ENCODE measurements at regions not wholly inside any gene's neighbourhood (a gene's known extent, or its start where the extent isn't known, plus 50 kb on each side); places are given as distances from the start of the nearest gene placed in this dataset.
"Not testable (repeated sequence)": the region's sequence is repeated elsewhere in the genome, so short reads cannot be mapped to it uniquely, and the experiment has no call there.

DNA sequence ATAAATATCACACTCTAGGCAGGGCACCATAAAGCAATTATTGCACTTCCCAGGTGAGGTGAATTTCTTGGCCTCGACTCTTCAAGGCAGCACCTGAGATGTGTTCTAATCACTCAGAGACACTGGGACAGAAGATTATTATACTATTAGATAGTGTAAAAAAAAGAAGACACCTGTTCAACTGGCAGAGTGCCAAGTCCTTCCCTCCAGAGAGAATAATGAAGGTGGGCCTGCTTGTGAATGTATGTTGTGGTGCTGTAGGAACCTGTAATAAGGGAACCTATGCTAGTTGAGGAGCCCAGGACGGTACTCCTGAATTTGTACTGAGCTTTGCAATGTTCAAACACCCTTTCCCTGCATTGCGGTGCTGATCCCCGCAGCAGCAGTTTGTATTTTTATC is 107.5 kb downstream of the NXPE2 start:
- Mint-ChIP-seq H3K4me1 (no peaks in the 10 kb centered on the region), H3K9me3 (no peaks in the 10 kb centered on the region), H3K4me3 (no peak overlapping the region), H3K27me3 (ENCODE audit: low read depth in 3 of 3) (peaks cover 2 to 6% (median 3%) of the 10 kb centered on the region in 3 donors), H3K27ac (no peak overlapping the region), H3K36me3 (no peaks in the 10 kb centered on the region)
- DNase-seq: no peak

DNA sequence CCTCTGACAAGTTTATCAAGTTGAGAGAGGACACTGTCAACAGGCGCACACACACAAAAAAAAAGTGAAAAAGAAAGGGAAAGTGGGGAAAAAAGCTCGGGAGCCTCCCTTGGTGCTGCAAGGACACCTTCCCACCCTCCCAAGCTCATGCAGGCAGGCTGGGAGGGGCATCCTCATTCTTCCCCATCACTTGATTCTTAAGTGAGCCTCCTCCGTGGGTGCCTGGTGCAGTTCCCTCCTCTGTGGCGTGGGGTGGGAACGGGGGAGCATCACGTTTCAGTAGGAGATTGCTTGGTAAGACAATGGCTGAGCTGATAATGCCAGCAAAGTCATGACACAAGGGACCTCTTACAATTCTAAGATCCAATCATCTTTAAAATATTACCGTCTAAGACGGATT is 108.8 kb downstream of the NXPE2 start:
- H3K9me3 Mint-ChIP-seq: no peaks in the 10 kb centered on the region
- no peaks in the 10 kb centered on the region for H3K4me1 Mint-ChIP-seq
- no peak overlapping the region for H3K4me3 Mint-ChIP-seq
- DNase-seq: no peak
- H3K36me3 Mint-ChIP-seq: no peaks in the 10 kb centered on the region
- H3K27ac Mint-ChIP-seq: no peak overlapping the region
- peaks cover 2 to 6% (median 3%) of the 10 kb centered on the region in 3 donors for H3K27me3 Mint-ChIP-seq (ENCODE audit: low read depth in 3 of 3)

DNA sequence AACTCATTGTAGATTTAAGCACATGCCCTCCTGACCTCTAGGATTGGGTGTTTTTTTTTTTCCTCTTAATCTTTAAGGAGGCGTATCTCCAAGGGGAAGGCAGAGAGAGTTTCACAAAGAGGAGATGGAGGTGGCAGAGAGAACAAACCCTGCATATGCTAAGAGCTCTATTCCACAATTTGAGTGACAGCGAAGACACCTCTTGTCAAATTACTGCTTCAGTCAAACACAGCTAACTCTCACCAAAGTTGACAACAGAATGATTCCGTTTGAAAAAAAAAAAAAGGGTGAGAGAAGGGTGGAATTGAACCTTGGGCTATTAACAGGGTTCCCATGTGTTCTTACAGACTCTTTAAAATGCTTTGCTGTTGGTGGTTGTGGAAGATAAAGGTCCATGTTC is 112.6 kb downstream of the NXPE2 start:
- Mint-ChIP-seq H3K27me3 (ENCODE audit: low read depth in 3 of 3) (peaks cover 2 to 9% (median 4%) of the 10 kb centered on the region in 3 donors), H3K9me3 (peaks cover 0 to 3% (median 0%) of the 10 kb centered on the region in 6 donors), H3K36me3 (no peaks in the 10 kb centered on the region), H3K4me1 (no peaks in the 10 kb centered on the region), H3K27ac (no peak overlapping the region), H3K4me3 (no peak overlapping the region)
- DNase-seq: no peak

DNA sequence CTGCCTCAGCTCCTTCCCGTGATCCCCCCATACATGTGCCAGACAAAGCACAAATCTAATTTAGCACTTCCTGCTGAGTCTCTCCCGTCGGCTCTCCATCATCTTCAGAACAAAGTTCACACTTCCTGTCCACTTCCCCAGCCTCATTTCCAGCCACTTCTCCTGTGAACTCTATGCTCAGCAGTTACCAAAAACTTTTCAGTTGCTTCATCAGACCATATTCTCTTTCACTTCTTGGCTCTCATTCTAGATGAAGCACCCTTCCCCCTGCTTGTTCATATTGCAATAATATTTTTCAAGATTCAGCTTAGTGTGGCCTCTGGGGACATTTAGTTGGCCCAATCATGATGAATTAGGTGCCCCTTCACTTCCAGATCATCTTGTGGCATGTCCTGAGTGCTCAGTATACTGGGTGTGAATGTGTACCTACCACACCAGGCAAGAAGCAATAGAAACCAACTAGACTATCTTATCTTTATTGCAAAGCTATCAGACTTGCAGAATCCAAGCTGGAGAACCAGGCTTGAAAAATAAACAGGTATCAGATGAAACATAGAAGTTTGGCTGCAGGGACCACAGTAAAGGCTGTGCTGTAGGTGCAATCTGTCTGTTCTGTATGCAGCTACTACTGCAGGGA is 115.8 kb downstream of the NXPE2 start:
- H3K4me1 Mint-ChIP-seq: no peaks in the 10 kb centered on the region
- H3K9me3 Mint-ChIP-seq: peaks cover 0 to 3% (median 0%) of the 10 kb centered on the region in 6 donors
- no peak overlapping the region for H3K4me3 Mint-ChIP-seq
- DNase-seq: no peak
- H3K27ac Mint-ChIP-seq: no peak overlapping the region
- H3K36me3 Mint-ChIP-seq: no peaks in the 10 kb centered on the region
- H3K27me3 Mint-ChIP-seq (ENCODE audit: low read depth in 3 of 3): peaks cover 2 to 8% (median 8%) of the 10 kb centered on the region in 3 donors

DNA sequence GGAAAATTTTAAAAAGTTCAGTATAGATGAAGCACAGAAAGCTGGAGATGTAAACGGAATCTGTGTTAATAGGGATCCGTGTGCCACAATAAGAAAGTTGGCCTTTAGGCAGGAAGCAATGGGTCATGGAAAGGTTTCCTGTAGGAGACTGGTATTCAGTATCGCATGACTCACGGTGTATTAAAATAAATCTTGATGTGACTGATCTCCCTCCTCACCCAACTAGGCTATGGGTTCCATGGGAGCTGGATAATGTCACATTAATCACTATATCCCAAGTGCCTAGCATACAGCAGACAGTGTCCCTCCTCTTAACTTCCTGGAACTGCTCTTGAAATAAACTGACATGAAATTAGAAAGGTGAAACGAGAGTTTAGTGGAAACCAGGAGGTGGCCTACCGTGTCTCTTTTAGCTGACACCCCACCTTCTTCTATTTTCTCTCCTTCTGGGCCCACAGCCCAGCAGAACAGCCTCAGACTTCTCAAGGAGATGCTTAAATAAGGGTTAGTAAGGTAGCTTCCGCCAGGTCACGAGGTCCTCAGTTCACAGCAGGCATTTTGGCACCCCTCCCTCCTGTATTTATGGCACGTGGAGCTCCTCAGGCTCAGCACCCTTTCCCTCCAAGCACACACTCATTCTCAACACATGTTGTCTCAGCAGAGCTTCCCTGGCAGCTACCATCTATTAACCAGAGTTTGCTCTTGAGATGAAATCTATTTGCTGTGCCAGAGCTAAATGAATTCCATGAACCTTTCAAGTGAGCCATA is 118.8 kb downstream of the NXPE2 start:
- no peaks in the 10 kb centered on the region for H3K36me3 Mint-ChIP-seq
- peaks cover 2 to 13% (median 10%) of the 10 kb centered on the region in 3 donors for H3K27me3 Mint-ChIP-seq (ENCODE audit: low read depth in 3 of 3)
- H3K4me3 Mint-ChIP-seq: no peak overlapping the region
- H3K27ac Mint-ChIP-seq: no peak overlapping the region
- H3K4me1 Mint-ChIP-seq: no peaks in the 10 kb centered on the region
- no peak for DNase-seq
- peaks cover 0 to 7% (median 0%) of the 10 kb centered on the region in 6 donors for H3K9me3 Mint-ChIP-seq

DNA sequence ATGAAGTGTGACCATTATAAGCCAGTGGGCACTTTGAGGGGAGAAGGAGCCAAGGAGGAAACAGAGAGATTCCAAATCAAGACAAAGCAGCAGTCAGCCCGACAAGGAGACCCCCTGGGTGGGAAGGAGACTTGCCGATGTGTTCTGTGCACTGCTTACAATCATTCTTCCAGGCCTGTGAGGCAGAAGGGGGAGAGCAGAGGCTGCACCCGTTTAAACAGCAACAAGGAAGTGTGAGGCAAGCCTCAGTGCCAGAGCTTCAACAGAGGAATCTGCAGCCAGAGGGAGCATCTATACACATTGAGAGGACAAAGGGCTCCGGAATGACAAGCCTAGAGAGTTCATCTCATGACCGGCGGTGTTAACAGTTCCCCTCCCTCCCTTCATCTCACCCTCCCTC is 121.1 kb downstream of the NXPE2 start:
- no peaks in the 10 kb centered on the region for H3K4me1 Mint-ChIP-seq
- no peak for DNase-seq
- no peak overlapping the region for H3K27ac Mint-ChIP-seq
- peaks cover 0 to 7% (median 0%) of the 10 kb centered on the region in 6 donors for H3K9me3 Mint-ChIP-seq
- no peaks in the 10 kb centered on the region for H3K36me3 Mint-ChIP-seq
- H3K27me3 Mint-ChIP-seq (ENCODE audit: low read depth in 3 of 3): peaks cover 2 to 13% (median 10%) of the 10 kb centered on the region in 3 donors
- no peak overlapping the region for H3K4me3 Mint-ChIP-seq

DNA sequence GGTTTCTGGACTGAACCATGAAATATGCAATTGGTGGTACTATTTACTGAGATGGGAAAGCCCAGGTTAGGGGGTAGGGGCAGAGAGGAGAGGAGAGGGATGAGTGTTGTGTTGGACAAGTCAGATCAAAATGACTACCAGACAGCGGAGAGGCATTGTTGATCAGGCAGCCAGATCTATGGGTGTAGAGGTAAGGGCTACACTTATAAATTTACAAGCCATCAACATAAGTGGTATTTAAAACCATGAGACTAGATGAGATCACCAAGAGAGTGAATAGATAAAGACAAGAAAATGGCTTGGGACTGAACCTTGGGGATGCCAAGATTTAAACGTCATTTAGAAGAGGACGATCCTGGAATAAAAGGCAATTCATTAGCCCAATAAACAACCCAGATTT is 123.4 kb downstream of the NXPE2 start:
- Mint-ChIP-seq H3K36me3 (no peaks in the 10 kb centered on the region), H3K27me3 (ENCODE audit: low read depth in 3 of 3) (peaks cover 2 to 14% (median 7%) of the 10 kb centered on the region in 3 donors), H3K4me1 (no peaks in the 10 kb centered on the region), H3K27ac (no peak overlapping the region), H3K4me3 (no peak overlapping the region), H3K9me3 (peaks cover 0 to 4% (median 0%) of the 10 kb centered on the region in 6 donors)
- no peak for DNase-seq

DNA sequence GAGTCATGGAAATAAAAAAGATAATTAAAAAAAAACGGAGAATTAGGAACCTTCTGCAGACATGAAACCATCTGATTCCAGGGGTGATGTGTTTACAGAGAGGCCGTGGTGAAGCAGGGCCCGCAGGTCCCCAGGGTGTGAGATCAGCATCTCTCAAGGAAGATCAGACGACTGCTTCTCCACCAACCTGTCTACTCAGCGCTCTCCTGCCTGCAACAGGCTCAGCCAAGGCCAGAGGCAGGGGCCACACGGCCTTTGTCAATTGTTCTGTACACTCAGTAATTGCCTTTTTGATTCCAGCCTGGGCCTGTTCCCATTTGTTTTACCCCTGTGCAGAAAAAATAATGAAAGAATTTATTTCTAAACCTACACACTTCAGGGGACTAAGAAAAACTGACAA is 124.6 kb downstream of the NXPE2 start:
- Mint-ChIP-seq H3K4me1 (no peaks in the 10 kb centered on the region), H3K36me3 (no peaks in the 10 kb centered on the region), H3K27ac (no peak overlapping the region), H3K4me3 (no peak overlapping the region), H3K9me3 (peaks cover 0 to 4% (median 0%) of the 10 kb centered on the region in 6 donors), H3K27me3 (ENCODE audit: low read depth in 3 of 3) (peaks cover 2 to 14% (median 7%) of the 10 kb centered on the region in 3 donors)
- DNase-seq: no peak

DNA sequence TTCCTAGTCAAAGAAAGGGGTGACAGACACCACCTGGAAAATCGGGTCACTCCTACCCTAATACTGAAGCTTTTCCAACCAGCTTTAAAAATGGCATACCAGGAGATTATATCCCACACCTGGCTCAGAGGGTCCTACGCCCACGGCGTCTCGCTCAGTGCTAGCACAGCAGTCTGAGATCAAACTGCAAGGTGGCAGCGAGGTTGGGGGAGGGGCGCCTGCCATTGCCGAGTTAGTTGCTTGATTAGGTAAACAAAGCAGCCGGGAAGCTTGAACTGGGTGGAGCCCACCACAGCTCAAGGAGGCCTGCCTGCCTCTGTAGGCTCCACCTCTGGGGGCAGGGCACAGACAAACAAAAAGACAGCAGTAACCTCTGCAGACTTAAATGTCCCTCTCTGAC is 127.1 kb downstream of the NXPE2 start:
- DNase-seq; H3K9me3 Mint-ChIP-seq; H3K27ac Mint-ChIP-seq; H3K4me3 Mint-ChIP-seq; H3K36me3 Mint-ChIP-seq; H3K27me3 Mint-ChIP-seq (ENCODE audit: low read depth in 3 of 3); H3K4me1 Mint-ChIP-seq: not testable (repeated sequence)

DNA sequence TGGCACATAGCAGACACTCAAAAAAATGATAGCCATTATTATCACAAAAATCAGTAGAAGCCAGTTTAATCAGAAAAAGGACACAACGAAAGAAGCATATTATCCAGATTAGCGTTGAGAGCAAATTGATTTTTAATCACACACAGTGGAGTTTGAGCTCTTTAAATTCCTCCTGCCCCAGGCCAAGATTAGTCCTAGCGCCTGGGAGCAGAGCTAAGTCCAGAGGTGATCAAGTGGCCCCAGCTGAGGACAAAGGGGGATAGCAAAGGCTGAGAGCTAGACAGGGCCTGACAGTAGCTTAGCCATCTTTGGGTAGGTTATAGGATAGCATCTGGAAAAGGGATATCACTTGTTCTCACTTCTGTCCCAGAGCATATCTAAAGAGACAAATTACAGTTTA is 133.6 kb downstream of the NXPE2 start:
- no peaks in the 10 kb centered on the region for H3K36me3 Mint-ChIP-seq
- H3K4me3 Mint-ChIP-seq: no peak overlapping the region
- H3K27me3 Mint-ChIP-seq (ENCODE audit: low read depth in 3 of 3): peaks cover 0 to 6% (median 1%) of the 10 kb centered on the region in 3 donors
- no peak for DNase-seq
- no peaks in the 10 kb centered on the region for H3K4me1 Mint-ChIP-seq
- peaks cover 0 to 2% (median 0%) of the 10 kb centered on the region in 6 donors for H3K9me3 Mint-ChIP-seq
- H3K27ac Mint-ChIP-seq: no peak overlapping the region

DNA sequence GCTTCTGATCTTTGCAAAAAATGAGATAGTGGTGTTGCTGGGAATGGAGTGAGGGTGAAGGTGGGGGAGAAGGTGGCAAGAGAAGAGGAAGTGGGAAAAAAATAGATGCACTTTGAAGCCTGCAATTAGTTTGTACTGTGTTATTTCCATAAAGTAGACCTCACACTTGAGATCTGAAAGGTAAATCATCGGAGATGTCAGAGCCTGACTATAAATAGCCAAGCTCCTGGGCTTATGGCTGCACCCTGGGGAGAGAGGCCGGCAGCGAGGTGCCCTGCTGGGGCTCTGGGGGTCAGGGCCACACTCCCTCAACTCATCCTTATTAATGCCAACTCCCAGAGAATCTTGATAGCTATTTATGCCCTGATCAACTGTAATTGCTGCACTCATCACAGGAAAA is 134.4 kb downstream of the NXPE2 start:
- no peak overlapping the region for H3K27ac Mint-ChIP-seq
- no peaks in the 10 kb centered on the region for H3K36me3 Mint-ChIP-seq
- DNase-seq: no peak
- H3K4me3 Mint-ChIP-seq: no peak overlapping the region
- H3K4me1 Mint-ChIP-seq: no peaks in the 10 kb centered on the region
- no peaks in the 10 kb centered on the region for H3K9me3 Mint-ChIP-seq
- H3K27me3 Mint-ChIP-seq (ENCODE audit: low read depth in 3 of 3): peaks cover 0 to 6% (median 1%) of the 10 kb centered on the region in 3 donors

DNA sequence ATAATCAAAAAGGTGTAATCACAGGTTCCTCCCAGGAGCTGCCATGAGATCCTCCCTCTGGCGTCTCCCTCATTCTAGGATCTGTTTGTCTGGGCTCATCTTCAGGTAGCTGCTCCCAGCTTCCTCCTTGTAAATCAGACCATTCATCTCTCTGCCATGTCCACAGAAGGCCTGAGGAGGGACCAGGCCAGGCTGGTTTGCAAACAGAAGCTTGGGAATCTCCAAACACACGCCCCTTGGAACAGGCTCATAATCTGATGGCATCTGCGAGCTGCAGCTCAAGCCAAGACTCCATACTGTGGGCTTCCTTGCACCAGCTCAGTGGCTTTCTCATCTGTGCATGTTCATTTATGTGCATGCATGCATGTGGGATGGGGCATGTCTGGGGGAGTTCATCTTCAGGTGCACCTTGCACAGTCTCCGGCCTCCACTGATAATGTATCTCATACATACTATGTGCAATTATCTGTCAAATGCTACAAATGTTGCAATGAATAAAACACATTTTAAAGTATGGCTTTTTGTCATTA is 134.9 kb downstream of the NXPE2 start:
- no peaks in the 10 kb centered on the region for H3K4me1 Mint-ChIP-seq
- no peak overlapping the region for H3K4me3 Mint-ChIP-seq
- H3K27ac Mint-ChIP-seq: no peak overlapping the region
- no peak for DNase-seq
- H3K9me3 Mint-ChIP-seq: no peaks in the 10 kb centered on the region
- peaks cover 0 to 6% (median 1%) of the 10 kb centered on the region in 3 donors for H3K27me3 Mint-ChIP-seq (ENCODE audit: low read depth in 3 of 3)
- no peaks in the 10 kb centered on the region for H3K36me3 Mint-ChIP-seq

DNA sequence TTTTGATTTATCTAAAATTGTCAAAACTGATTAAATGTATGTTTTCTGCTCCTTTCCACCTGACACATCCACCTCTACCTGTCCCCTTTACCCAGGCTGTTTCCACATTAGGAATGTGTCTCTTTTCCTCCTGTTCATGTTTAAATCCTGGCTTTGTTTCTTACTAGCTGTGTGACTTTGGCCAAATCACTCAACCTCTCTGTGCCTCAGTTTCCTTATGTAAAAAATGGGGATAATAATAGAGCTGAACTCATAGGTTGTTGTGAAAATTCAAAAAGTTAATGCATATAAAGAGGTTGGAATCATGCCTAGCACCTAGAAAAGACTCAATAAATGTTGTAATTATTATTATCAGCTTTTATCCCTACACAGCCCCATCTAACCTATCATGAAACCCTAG is 136.8 kb downstream of the NXPE2 start:
- H3K27ac Mint-ChIP-seq: no peak overlapping the region
- no peak overlapping the region for H3K4me3 Mint-ChIP-seq

DNA sequence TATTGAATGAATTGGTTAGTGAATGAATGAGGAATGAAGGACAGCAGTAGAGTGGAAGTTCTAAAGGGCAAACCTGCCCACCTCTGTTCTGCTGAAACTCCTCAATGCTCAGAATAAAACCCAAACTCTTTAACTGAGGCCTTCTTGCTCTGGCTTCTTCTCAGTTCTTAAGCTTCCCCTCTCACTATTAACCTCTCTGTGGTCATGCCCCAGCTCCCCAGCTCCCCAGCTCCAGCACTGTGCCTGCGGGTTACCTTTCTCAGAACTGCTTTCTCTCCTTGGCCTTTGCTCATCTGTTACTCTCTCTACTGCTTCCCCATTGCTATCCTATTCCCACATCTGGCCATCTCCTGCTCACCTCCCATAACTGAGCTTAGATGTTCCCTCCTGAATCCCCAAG is 137.4 kb downstream of the NXPE2 start:
- no peaks in the 10 kb centered on the region for H3K36me3 Mint-ChIP-seq
- no peaks in the 10 kb centered on the region for H3K4me1 Mint-ChIP-seq
- no peak overlapping the region for H3K4me3 Mint-ChIP-seq
- H3K27me3 Mint-ChIP-seq (ENCODE audit: low read depth in 3 of 3): peaks cover 0 to 6% (median 3%) of the 10 kb centered on the region in 3 donors
- DNase-seq: no peak
- H3K9me3 Mint-ChIP-seq: no peaks in the 10 kb centered on the region
- H3K27ac Mint-ChIP-seq: no peak overlapping the region

More for the DNA sequence above, 136.8 kb downstream of the NXPE2 start:
- Mint-ChIP-seq H3K36me3 (no peaks in the 10 kb centered on the region), H3K9me3 (no peaks in the 10 kb centered on the region), H3K27me3 (ENCODE audit: low read depth in 3 of 3) (peaks cover 0 to 6% (median 3%) of the 10 kb centered on the region in 3 donors), H3K4me1 (no peaks in the 10 kb centered on the region)
- no peak for DNase-seq

All from immature natural killer cell (primary cell).